MM.1S (cell line): ENCODE measurements at regions not wholly inside any gene's neighbourhood (a gene's known extent, or its start where the extent isn't known, plus 50 kb on each side); places are given as distances from the start of the nearest gene placed in this dataset.

ENCODE experiments used
- CTCF ChIP-seq: fragments of 300-600 bp; sonication (generic); IDR thresholded peaks from 2 replicates; pipeline ENCODE4 v1.5.1; 2016; ENCODE audit warnings: antibody characterized with exemption, low read length, mixed read lengths
- EZH2phosphoT487 ChIP-seq: fragments of 300-600 bp; sonication (generic); IDR thresholded peaks from 2 replicates; pipeline ENCODE4 v1.6.1; 2018; ENCODE audit warnings: antibody characterized with exemption, low read length

DNA sequence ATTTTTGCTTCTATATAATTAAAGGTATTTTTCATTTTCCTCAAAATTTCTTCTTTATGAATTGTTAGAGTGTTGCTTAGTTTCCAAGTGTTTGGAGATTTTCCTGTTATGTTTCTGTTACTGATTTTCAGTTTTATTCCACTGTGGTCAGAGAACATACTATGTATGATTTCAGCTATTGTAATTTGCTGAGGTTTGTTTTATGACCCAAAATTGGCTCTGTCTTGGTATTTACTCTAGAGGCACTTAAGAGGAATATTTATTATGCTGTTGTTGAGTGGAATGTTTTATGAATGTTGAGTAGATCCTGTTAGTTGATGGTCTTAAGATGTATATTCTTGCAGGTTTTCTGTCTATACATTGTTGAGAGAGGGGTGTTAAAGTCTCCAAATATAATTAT, 263.5 kb downstream of the PABPC4L start:
- no peak for TF ChIP-seq CTCF
- no peak for TF ChIP-seq EZH2phosphoT487
